HepG2 (cell line): ENCODE measurements at regions not wholly inside any gene's neighbourhood (a gene's known extent, or its start where the extent isn't known, plus 50 kb on each side); places are given as distances from the start of the nearest gene placed in this dataset.
A peak's percentile ranks its signal among the peaks of the same experiment; 100 is the strongest.

Experiments
- ATAC-seq: fragments of 200-7000 bp; cut with Tn5 transposase; 3 replicates; pipeline ENCODE4 v1.9.1; 2020; ENCODE audit warnings: mild to moderate bottlenecking, moderate library complexity
- BruUV-seq: library from RNA; stranded (reverse); fragments of 400-500 nt; replicated peaks from 2 replicates; lab custom pipeline; 2021; lab: Mats Ljungman, UMichigan
- CTCF ChIA-PET: fragments of 300-600 bp; formaldehyde crosslinking; extraction: SDS; loops from one replicate; lab custom pipeline; 2021; ENCODE audit warnings: low total read pairs, inconsistent platforms, low intra/inter-chr PET ratio; lab: Yijun Ruan, JAX
- POLR2A ChIA-PET: fragments of 350-600 bp; sonication (Branson Sonifier 250); formaldehyde crosslinking; loops from one replicate; lab custom pipeline; 2020; ENCODE audit warnings: antibody characterized with exemption, inconsistent platforms; lab: Yijun Ruan, JAX
- DNase-seq: peaks from one replicate; pipeline ENCODE4 v3.0.0-alpha.2; 2015; ENCODE audit warnings: low spot score
- FAIRE-seq: peaks from 3 replicates; lab custom pipeline; 2011; peaks lifted over from hg19 to GRCh38; lab: Jason Lieb, UNC
- H2AFZ ChIP-seq: one replicate; pipeline ENCODE4 v1.6.1; 2011; ENCODE audit warnings: low read length, inconsistent platforms
- H3K27ac ChIP-seq: fragments of 300-600 bp; 3 replicates; pipeline ENCODE4 v1.8.0; 2011; ENCODE audit warnings: mixed run types, mild to moderate bottlenecking, mixed read lengths, low read length, inconsistent platforms; ENCODE audit not compliant: insufficient read depth; ENCODE audit errors: extremely low read length
- H3K27me3 ChIP-seq, 2 experiments: fragments of 200-600 bp in 1 of 2; 2 replicates in 1 of 2; 3 replicates in 1 of 2; pipeline versions ENCODE4 v1.6.0 to v1.8.0; 2011; ENCODE audit warnings: low read length in 2 of 2, mild to moderate bottlenecking in 2 of 2, moderate library complexity in 2 of 2, inconsistent platforms in 1 of 2; ENCODE audit not compliant: insufficient read depth in 2 of 2, control insufficient read depth in 1 of 2
- H3K36me3 ChIP-seq, 2 experiments: fragments of 200-600 bp in 1 of 2; replicated peaks in 1 of 2; 2 replicates in 1 of 2; 3 replicates in 1 of 2; pipeline versions ENCODE4 v1.5.1 to v1.8.0; 2011; ENCODE audit warnings: low read length in 2 of 2, inconsistent platforms in 1 of 2; ENCODE audit not compliant: insufficient read depth in 2 of 2, control insufficient read depth in 1 of 2
- H3K4me1 ChIP-seq: 2 replicates; pipeline ENCODE4 v1.5.1; 2012; ENCODE audit warnings: low read length, inconsistent platforms; ENCODE audit not compliant: insufficient read depth
- H3K4me2 ChIP-seq: 2 replicates; pipeline ENCODE4 v1.6.0; 2011; ENCODE audit warnings: low read depth, low read length, inconsistent platforms
- H3K4me3 ChIP-seq, 3 experiments: fragments of 200-600 bp in 1 of 3; sonication (generic), shearing (Covaris generic) in 1 of 3; replicated peaks in 1 of 3; 2 replicates each; pipeline ENCODE4 v1.5.1; 2011 to 2016; ENCODE audit warnings: low read length in 3 of 3, inconsistent platforms in 2 of 3, low read depth in 2 of 3, mild to moderate bottlenecking in 2 of 3, control low read depth in 1 of 3, mixed read lengths in 1 of 3; ENCODE audit not compliant: insufficient read depth in 1 of 3
- H3K79me2 ChIP-seq: one replicate; pipeline ENCODE4 v1.6.1; 2011; ENCODE audit warnings: low read length, inconsistent platforms; ENCODE audit not compliant: insufficient read depth
- H3K9ac ChIP-seq: 2 replicates; pipeline ENCODE4 v1.6.0; 2011; ENCODE audit warnings: mild to moderate bottlenecking, low read depth, low read length, inconsistent platforms; ENCODE audit not compliant: insufficient read depth
- H3K9me3 ChIP-seq: 2 replicates; pipeline ENCODE4 v1.5.1; 2012; ENCODE audit warnings: mild to moderate bottlenecking, low read length
- H4K20me1 ChIP-seq: 2 replicates; pipeline ENCODE4 v1.6.0; 2011; ENCODE audit warnings: inconsistent platforms, mild to moderate bottlenecking, low read length, moderate library complexity; ENCODE audit not compliant: insufficient read depth
- ATF7 ChIP-seq, 2 experiments: fragments of 450-650 bp in 1 of 2; sonication (generic) in 1 of 2; formaldehyde crosslinking in 1 of 2; IDR thresholded peaks; 2 replicates each; pipeline versions ENCODE4 v1.4.0 to v1.6.1; 2016 to 2020; ENCODE audit warnings: antibody characterized with exemption in 1 of 2, mild to moderate bottlenecking in 1 of 2, missing genetic modification reagents in 1 of 2
- MED1 ChIP-seq: sonication (generic); formaldehyde crosslinking; IDR thresholded peaks from 2 replicates; pipeline ENCODE4 v1.4.0; 2020; ENCODE audit warnings: missing genetic modification reagents
- RFXAP ChIP-seq: sonication (generic); formaldehyde crosslinking; IDR thresholded peaks from 2 replicates; pipeline ENCODE4 v1.4.0; 2020; ENCODE audit warnings: missing genetic modification reagents, borderline replicate concordance
- TBX2 ChIP-seq: sonication (generic); formaldehyde crosslinking; IDR thresholded peaks from 2 replicates; pipeline ENCODE4 v1.5.0; 2020; ENCODE audit warnings: missing genetic modification reagents, mild to moderate bottlenecking, borderline replicate concordance
- TCF7 ChIP-seq: sonication (generic); IDR thresholded peaks from 2 replicates; pipeline ENCODE4 v1.6.1; 2016; ENCODE audit warnings: antibody characterized with exemption, low read depth
- ZNF101 ChIP-seq: sonication (generic); formaldehyde crosslinking; IDR thresholded peaks from 2 replicates; pipeline ENCODE4 v1.4.0; 2020; ENCODE audit warnings: mild to moderate bottlenecking, low read depth, missing genetic modification reagents, borderline replicate concordance
- ZNF672 ChIP-seq: sonication (generic); formaldehyde crosslinking; IDR thresholded peaks from 2 replicates; pipeline ENCODE4 v1.8.1; 2022; ENCODE audit warnings: missing genetic modification reagents
- WGBS: methylation state at CpG from one replicate; pipeline ENCODE4 v1.1.6; 2017; ENCODE audit warnings: low lambda C conversion rate; 5-methylcytosine and 5-hydroxymethylcytosine counted together
- in situ Hi-C: cut with HindIII; loops from 2 replicates; pipeline ENCODE4 v1.10.0; 2017; ENCODE audit warnings: low pct_unique_long_range_greater_than_20kb; ENCODE audit not compliant: extremely low pct_ligation_motif_present
- intact Hi-C: fragments of 100-400 bp; cut with micrococcal nuclease; formaldehyde crosslinking; loops from one replicate; pipeline ENCODE4 v1.10.0; 2022; ENCODE audit not compliant: unreplicated experiment
- TF ChIP-seq, protein P1 (sequence below), 2 experiments: IDR thresholded peaks; 2 replicates each; pipeline ENCODE4 v1.6.1; 2011 to 2012; ENCODE audit warnings: low read length in 2 of 2, borderline replicate concordance in 1 of 2, low read depth in 1 of 2, mild to moderate bottlenecking in 1 of 2, moderate library complexity in 1 of 2
- TF ChIP-seq, protein P2 (sequence below): sonication (generic); formaldehyde crosslinking; IDR thresholded peaks from 2 replicates; pipeline ENCODE4 v1.4.0; 2020; ENCODE audit warnings: missing genetic modification reagents
- TF ChIP-seq, protein P3 (sequence below): sonication (generic); formaldehyde crosslinking; IDR thresholded peaks from 2 replicates; pipeline ENCODE4 v1.5.0; 2020; ENCODE audit warnings: mild to moderate bottlenecking, missing genetic modification reagents

DNA sequence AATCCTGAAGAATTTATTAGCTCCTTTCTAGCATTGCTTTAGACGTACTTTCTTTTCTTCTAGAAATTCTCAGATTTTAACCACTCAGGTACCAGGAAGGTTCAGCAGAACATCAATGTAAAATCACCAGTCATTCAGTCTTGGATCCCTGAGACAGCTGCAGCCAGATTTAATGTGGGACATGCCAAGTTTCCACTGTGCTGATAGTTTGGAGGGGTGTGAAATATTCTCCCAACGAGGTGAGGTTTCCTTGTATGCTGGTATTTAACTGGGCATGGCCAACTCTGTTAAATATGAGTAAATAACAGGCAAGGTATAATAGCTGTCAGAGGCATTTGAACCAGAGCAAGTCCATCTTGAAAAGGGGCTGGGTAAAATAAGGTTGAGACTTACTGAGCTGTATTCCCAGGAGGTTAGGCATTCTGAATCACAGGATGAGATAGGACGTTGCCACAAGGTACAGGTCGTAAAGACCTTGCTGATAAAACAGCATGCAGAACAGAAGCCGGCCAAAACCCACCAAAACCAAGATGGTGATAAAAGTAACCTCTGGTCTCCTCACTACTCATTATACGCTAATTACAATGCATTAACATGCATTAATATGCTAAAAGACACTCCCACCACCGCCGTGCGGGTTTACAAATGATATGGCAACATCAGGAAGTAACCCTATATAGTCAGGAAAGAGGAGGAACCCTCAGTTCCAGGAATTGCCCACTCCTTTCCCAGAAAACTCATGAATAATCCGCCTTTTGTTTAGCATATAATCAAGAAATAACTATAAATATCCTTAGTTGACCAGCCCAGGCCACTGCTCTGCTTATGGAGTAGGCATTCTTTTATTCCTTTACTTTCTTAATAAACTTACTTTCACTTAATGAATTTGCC lies 75.2 kb upstream of the RASSF8 start (continued):
- TF ChIP-seq, protein P1, sequence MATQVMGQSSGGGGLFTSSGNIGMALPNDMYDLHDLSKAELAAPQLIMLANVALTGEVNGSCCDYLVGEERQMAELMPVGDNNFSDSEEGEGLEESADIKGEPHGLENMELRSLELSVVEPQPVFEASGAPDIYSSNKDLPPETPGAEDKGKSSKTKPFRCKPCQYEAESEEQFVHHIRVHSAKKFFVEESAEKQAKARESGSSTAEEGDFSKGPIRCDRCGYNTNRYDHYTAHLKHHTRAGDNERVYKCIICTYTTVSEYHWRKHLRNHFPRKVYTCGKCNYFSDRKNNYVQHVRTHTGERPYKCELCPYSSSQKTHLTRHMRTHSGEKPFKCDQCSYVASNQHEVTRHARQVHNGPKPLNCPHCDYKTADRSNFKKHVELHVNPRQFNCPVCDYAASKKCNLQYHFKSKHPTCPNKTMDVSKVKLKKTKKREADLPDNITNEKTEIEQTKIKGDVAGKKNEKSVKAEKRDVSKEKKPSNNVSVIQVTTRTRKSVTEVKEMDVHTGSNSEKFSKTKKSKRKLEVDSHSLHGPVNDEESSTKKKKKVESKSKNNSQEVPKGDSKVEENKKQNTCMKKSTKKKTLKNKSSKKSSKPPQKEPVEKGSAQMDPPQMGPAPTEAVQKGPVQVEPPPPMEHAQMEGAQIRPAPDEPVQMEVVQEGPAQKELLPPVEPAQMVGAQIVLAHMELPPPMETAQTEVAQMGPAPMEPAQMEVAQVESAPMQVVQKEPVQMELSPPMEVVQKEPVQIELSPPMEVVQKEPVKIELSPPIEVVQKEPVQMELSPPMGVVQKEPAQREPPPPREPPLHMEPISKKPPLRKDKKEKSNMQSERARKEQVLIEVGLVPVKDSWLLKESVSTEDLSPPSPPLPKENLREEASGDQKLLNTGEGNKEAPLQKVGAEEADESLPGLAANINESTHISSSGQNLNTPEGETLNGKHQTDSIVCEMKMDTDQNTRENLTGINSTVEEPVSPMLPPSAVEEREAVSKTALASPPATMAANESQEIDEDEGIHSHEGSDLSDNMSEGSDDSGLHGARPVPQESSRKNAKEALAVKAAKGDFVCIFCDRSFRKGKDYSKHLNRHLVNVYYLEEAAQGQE (IDR thresholded peaks at IDR 0.05; ENCODE audit: borderline replicate concordance in 1 of 2, low read depth in 1 of 2, low read length in 2 of 2) = no peak
- TF ChIP-seq ATF7 (IDR thresholded peaks at IDR 0.05) (no peak), ATF7 (CRISPR knock-in tag; IDR thresholded peaks at IDR 0.05) (no peak)

DNA sequence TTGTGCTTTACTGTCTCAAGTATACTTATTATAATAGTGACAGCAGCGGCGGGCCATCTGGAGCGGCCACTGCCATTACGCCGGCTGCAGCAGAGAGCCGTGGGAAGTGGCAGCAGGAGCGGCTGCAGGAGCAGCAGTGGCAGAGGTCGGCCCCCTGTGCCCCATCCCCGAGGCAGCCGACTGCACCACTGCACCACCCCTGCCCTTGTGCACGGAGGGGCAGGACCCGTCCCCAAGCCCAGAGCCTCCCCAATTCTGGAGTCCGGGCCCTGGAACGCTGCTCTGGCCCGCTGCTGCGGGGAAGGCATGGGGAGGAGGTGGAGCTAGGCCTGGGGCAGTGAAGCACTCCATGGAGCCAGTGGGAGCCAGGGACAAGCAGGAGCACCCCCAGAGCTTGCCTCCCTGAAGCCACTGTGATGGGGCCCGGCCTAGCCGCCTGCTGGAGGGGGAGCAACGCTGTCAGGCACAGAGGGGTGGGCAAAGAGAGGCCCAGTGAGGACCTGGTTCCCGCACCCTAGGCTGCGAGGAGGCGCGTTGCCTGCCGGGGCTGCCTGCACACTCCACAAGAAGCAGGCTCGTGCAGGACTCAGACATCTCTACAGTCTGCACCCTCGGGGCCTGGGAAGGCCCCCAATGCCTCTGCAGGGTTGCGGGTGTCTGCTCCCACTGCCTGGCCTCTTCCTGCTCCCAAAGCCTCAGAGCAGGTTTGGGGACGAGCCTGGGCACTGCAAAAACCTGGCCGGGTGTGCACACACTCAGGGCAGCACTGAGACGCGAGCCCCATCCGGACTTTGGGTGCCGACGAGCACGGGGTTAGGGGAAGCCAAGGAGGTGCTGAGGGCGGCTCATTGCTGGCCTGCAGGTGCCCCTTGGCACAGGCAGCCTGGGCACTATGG lies 74.2 kb upstream of the RASSF8 start:
- FAIRE-seq = no peak
- Histone ChIP-seq H3K27ac (no peak overlapping the region), H3K79me2 (no peaks in the 10 kb centered on the region), H3K27me3 (peaks cover 0 to 1% of the 10 kb centered on the region in 2 experiments; a peak in 2 of 5 replicates), H2AFZ (no peak overlapping the region), H4K20me1 (no peaks in the 10 kb centered on the region), H3K36me3 (no peaks in the 10 kb centered on the region), H3K4me1 (no peaks in the 10 kb centered on the region), H3K9me3 (no peaks in the 10 kb centered on the region), H3K9ac (no peak overlapping the region), H3K4me3 (no peak overlapping the region), H3K4me2 (no peak overlapping the region)
- in situ Hi-C loops = no loop called here
- intact Hi-C loops = no loop called here
- no peak for DNase-seq
- ATAC-seq = peak; percentile 39; the same call in 2 of the 3 replicates
- CTCF ChIA-PET = no interaction called here
- BruUV-seq = no TSS peak
- WGBS = 77% methylated on average over 8 of the region's 36 CpGs
- POLR2A ChIA-PET = no interaction called here
- TF ChIP-seq TCF7 (no peak), ZNF101 (CRISPR knock-in tag) (no peak), MED1 (CRISPR knock-in tag) (no peak), RFXAP (CRISPR knock-in tag) (no peak), ZNF672 (CRISPR knock-in tag) (no peak), TBX2 (CRISPR knock-in tag) (no peak)
- TF ChIP-seq, protein P2, sequence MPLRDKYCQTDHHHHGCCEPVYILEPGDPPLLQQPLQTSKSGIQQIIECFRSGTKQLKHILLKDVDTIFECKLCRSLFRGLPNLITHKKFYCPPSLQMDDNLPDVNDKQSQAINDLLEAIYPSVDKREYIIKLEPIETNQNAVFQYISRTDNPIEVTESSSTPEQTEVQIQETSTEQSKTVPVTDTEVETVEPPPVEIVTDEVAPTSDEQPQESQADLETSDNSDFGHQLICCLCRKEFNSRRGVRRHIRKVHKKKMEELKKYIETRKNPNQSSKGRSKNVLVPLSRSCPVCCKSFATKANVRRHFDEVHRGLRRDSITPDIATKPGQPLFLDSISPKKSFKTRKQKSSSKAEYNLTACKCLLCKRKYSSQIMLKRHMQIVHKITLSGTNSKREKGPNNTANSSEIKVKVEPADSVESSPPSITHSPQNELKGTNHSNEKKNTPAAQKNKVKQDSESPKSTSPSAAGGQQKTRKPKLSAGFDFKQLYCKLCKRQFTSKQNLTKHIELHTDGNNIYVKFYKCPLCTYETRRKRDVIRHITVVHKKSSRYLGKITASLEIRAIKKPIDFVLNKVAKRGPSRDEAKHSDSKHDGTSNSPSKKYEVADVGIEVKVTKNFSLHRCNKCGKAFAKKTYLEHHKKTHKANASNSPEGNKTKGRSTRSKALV = no peak
- TF ChIP-seq, protein P3, sequence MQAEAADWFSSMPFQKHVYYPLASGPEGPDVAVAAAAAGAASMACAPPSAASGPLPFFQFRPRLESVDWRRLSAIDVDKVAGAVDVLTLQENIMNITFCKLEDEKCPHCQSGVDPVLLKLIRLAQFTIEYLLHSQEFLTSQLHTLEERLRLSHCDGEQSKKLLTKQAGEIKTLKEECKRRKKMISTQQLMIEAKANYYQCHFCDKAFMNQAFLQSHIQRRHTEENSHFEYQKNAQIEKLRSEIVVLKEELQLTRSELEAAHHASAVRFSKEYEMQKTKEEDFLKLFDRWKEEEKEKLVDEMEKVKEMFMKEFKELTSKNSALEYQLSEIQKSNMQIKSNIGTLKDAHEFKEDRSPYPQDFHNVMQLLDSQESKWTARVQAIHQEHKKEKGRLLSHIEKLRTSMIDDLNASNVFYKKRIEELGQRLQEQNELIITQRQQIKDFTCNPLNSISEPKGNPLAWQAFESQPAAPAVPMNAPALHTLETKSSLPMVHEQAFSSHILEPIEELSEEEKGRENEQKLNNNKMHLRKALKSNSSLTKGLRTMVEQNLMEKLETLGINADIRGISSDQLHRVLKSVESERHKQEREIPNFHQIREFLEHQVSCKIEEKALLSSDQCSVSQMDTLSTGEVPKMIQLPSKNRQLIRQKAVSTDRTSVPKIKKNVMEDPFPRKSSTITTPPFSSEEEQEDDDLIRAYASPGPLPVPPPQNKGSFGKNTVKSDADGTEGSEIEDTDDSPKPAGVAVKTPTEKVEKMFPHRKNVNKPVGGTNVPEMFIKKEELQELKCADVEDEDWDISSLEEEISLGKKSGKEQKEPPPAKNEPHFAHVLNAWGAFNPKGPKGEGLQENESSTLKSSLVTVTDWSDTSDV (CRISPR knock-in tag) = no peak
